ENCODE measurements at regions not wholly inside any gene's neighbourhood (a gene's known extent, or its start where the extent isn't known, plus 50 kb on each side); places are given as distances from the start of the nearest gene placed in this dataset.

- DNase-seq (ENCODE audit: low spot score), result no peak
These were observed 196.1 kb downstream of the MACC1 start for GRCh38 chr7:20021066-20021465.

GRCh38 chr7:20019757-20020432 is 197.3 kb downstream of the MACC1 start:
- no peak for DNase-seq (ENCODE audit: low spot score)

GRCh38 chr7:20016669-20017068 is 200.5 kb downstream of the MACC1 start:
- no peak for DNase-seq (ENCODE audit: low spot score)

- no peak for DNase-seq (ENCODE audit: low spot score)
These were observed 203.6 kb downstream of the MACC1 start for GRCh38 chr7:20013536-20013935.

DNA sequence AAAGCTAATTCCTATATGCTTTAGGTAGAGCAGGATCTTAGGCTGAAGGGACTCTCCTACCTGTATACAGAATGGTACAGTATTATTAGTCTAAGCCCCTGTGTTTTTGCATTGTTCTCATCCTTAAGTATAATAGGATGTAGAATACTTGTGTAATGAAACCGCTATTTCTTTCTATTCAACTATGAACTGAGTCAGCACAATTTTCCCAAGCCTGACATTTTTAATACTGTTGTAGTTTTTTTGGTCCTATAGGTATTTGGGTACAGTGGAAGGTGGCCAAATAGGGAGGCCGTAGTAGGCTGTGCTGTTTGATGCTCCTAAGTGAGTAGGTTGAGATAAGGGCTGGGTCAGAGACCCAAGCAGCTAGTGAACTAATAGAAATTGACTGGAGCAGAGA is 205.1 kb downstream of the MACC1 start:
- no peak for DNase-seq (ENCODE audit: low spot score)

GRCh38 chr7:20010877-20011276 is 206.3 kb downstream of the MACC1 start:
- DNase-seq (ENCODE audit: low spot score), result no peak

DNA sequence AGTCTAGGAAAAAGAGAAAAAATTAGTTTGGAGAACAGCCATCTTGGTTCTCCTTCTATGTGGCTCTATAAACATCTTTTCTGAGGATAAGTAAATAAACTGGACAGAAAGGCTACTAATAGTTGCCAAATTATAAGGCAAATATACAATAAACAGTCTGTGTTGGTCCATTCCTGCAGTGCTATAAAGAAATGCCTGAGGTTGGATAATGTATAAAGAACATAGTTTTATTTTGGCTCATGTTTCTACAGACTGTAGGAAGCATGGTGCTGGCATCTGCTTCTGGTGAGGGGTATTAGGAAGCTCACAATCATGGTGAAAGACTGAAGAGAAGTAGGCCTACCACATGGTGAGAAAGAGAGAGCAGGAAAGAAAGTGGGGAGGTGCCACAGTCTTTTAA is 209.7 kb downstream of the MACC1 start:
- DNase-seq (ENCODE audit: low spot score), result no peak

DNA sequence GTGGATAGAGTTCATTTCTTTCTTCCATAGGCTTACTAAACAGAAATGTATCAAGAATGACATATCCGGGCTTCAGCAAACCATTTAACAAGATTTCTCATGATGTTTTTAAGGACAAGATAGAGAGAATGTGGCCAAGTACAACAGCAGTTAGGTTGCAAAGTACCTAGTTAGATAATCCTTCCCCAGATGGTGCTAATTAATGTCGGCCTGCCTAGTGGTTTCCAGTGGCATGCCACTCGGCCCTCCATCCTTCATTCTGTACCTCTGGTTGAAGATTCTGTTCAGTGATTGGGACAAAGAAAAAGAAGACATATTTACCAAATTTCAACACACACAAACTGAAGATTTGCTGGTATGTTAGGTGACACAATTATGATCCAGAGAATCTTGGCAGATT is 212.1 kb downstream of the MACC1 start:
- no peak for DNase-seq (ENCODE audit: low spot score)

DNA sequence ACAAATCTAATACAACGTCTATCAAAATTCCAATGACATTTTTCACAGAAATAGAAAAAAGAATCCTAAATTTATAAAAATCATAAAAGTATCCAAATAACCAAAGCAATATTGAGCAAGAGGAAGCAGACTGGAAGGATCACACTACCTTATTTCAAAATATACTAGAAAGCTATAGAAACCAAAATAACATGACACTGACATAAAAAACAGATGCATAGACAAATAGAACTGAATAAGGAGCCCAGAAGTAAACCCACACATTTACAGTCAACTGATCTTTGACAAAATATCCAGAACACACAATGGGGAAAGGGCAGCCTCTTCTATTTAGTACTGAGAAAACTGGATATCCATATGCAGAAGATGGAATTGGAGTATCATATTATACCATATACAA is 217.5 kb downstream of the MACC1 start:
- no peak for DNase-seq (ENCODE audit: low spot score)

DNA sequence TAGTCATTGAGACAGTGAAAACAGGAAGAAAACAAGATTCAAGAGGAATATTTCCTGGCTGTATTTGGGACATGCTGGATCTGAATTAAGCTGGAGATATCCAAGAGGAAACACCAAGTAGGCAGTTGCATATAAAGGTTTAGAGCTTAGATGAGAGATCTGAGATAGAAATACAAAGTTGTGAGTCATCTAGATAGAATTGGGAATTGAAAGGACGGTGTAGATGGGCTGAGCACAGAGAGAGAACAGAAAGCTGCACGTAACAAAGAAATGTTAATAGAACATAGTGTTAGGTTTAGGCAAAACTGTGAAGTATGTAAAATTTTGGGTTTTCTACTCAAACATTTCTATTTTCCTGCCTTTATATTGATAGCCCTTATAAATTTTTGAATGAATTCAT is 218.5 kb upstream of the TMEM196 start:
- DNase-seq (ENCODE audit: low spot score), result no peak

GRCh38 chr7:19989906-19990305 is 216.5 kb upstream of the TMEM196 start:
- DNase-seq (ENCODE audit: low spot score), result no peak

GRCh38 chr7:19988860-19989259 is 215.4 kb upstream of the TMEM196 start:
- no peak for DNase-seq (ENCODE audit: low spot score)

DNA sequence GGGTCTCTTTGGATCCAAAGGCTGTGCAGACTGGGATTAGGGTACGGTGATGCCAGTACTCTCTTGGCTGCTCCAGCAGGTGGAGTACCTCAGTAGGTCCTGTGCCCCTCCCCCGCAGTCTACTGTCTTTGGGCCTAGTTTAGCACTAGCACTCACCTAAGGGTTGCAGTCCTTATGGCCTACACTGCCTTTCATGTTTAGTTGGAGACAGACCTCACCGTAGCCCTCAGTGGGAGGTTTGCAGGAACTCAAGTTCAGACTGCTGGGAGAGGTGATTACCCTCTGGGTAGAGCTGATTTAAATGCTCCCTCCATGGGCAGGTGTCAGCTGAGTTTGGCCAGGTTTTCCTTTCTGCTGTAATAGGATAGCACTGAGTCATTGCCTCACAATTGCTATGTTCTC is 210.8 kb upstream of the TMEM196 start:
- DNase-seq (ENCODE audit: low spot score), result no peak

- peak; percentile 69 for DNase-seq (ENCODE audit: low spot score)
These were observed 209.7 kb upstream of the TMEM196 start for GRCh38 chr7:19982841-19983835.

- DNase-seq (ENCODE audit: low spot score), result no peak
These were observed 200.2 kb upstream of the TMEM196 start for GRCh38 chr7:19973581-19973980.

GRCh38 chr7:19972876-19973275 is 199.5 kb upstream of the TMEM196 start:
- no peak for DNase-seq (ENCODE audit: low spot score)

- DNase-seq (ENCODE audit: low spot score), result no peak
These were observed 198.5 kb upstream of the TMEM196 start for GRCh38 chr7:19971956-19972355.

- no peak for DNase-seq (ENCODE audit: low spot score)
These were observed 197.1 kb upstream of the TMEM196 start for GRCh38 chr7:19970514-19970913.

DNA sequence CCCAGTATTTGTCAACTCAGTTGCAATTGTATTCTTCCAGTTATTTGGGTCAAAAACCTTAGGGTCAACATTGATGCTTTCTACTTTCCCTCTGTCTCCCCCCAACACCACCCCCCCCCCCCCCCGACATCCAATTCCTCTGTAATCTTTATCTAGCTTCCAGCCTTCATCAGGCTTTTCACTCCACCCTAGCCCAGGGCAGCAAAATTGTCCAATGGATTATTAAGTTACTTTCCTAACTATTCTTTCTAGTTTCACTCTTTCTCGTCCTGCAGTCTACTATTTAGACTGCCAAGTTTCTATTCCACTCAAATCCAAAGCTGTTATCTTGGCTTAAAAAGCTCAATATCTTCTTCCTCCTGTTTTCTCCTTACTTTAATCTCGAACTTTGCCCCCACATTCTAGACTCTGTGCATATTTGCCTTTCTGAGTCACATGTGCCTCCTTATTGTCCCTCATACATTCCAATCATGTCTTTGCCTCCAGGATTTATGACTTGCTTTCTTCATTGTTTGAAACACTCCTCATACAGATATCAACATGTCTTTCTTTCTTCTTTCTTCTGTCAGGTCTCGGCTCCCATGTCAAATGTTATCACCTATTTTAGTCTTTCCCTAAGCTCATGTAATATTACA is 196.6 kb upstream of the TMEM196 start:
- peak; percentile 42 for DNase-seq (ENCODE audit: low spot score)

- peak; percentile 20 for DNase-seq (ENCODE audit: low spot score)
These were observed 190.8 kb upstream of the TMEM196 start for GRCh38 chr7:19964246-19964645.

- no peak for DNase-seq (ENCODE audit: low spot score)
These were observed 190.3 kb upstream of the TMEM196 start for GRCh38 chr7:19963695-19964094.

DNA sequence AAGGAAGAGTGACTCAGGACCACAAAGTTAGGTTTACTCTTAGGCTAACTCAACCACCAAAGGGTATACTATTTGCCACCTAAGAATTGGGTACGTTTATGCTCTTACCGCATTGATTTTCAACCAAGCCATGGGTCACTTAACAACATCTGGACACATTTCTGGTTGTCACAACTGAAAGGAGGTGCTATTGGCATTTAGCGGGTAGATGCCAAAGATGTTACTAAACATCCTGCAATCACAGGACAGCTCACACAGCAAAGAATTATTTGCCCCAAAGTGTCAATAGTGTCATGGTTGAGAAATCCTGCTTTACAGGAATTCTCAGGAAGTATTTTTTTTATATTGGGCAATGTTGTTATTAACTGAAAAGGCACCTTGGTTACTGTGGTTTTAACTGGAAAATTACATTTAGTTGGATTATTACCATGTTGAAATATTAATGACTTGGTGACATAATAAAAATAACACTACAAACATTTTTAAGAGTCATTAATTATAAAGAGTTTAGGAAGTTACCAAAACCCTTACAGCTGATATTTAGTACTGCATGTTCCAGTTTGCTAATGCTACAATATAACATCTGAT is 185.0 kb upstream of the TMEM196 start:
- DNase-seq (ENCODE audit: low spot score), result peak; percentile 88

All from A172 (cell line).